ENCODE measurements at regions not wholly inside any gene's neighbourhood (a gene's known extent, or its start where the extent isn't known, plus 50 kb on each side); places are given as distances from the start of the nearest gene placed in this dataset.

GRCh38 chr10:83617692-83618545, 521.4 kb upstream of the GHITM start:
- H3K27ac ChIP-seq (ENCODE audit: low read depth, low read length), result no peak overlapping the region
- no peaks in the 10 kb centered on the region for H3K27me3 ChIP-seq (ENCODE audit: low read length)
- H2AFZ ChIP-seq (ENCODE audit: low read depth, low read length, severe bottlenecking), result no peak overlapping the region
- no peaks in the 10 kb centered on the region for H3K9me2 ChIP-seq (replicated peaks; ENCODE audit: insufficient read depth, low read length)
- no peak overlapping the region for H3K4me2 ChIP-seq (ENCODE audit: low read depth, low read length, poor library complexity, severe bottlenecking)
- H3K4me3 ChIP-seq (ENCODE audit: insufficient read depth, low read length, poor library complexity, severe bottlenecking), result no peak overlapping the region
- no peak for TF ChIP-seq EZH2phosphoT487 (conservative IDR thresholded peaks at IDR 0.05; ENCODE audit: low read length)
- no peak for TF ChIP-seq CTCF (IDR thresholded peaks at IDR 0.05; ENCODE audit: insufficient read depth, low read length, poor library complexity, severe bottlenecking)
- no peaks in the 10 kb centered on the region for H4K20me1 ChIP-seq (ENCODE audit: low read depth, low read length)
- no peak overlapping the region for H3K9ac ChIP-seq (ENCODE audit: low read length)
- H3K79me2 ChIP-seq (ENCODE audit: insufficient read depth, low read length), result no peaks in the 10 kb centered on the region
- no peaks in the 10 kb centered on the region for H3F3A ChIP-seq (ENCODE audit: insufficient read depth)
- H3K9me3 ChIP-seq (ENCODE audit: insufficient read depth, low read length), result no peaks in the 10 kb centered on the region
- no peaks in the 10 kb centered on the region for H3K36me3 ChIP-seq (ENCODE audit: low read length)

GRCh38 chr10:83625831-83626360, 513.4 kb upstream of the GHITM start:
- H3K9me2 ChIP-seq (replicated peaks; ENCODE audit: insufficient read depth, low read length), result no peaks in the 10 kb centered on the region
- TF ChIP-seq EZH2phosphoT487 (conservative IDR thresholded peaks at IDR 0.05; ENCODE audit: low read length), result no peak
- no peak for TF ChIP-seq CTCF (IDR thresholded peaks at IDR 0.05; ENCODE audit: insufficient read depth, low read length, poor library complexity, severe bottlenecking)
- H3K36me3 ChIP-seq (ENCODE audit: low read length), result no peaks in the 10 kb centered on the region
- H3K4me3 ChIP-seq (ENCODE audit: insufficient read depth, low read length, poor library complexity, severe bottlenecking), result no peak overlapping the region
- H3K9ac ChIP-seq (ENCODE audit: low read length), result no peak overlapping the region
- no peak overlapping the region for H3K4me2 ChIP-seq (ENCODE audit: low read depth, low read length, poor library complexity, severe bottlenecking)
- no peaks in the 10 kb centered on the region for H3K79me2 ChIP-seq (ENCODE audit: insufficient read depth, low read length)
- H3K27me3 ChIP-seq (ENCODE audit: low read length), result no peaks in the 10 kb centered on the region
- no peak overlapping the region for H3K27ac ChIP-seq (ENCODE audit: low read depth, low read length)
- H4K20me1 ChIP-seq (ENCODE audit: low read depth, low read length), result no peaks in the 10 kb centered on the region
- no peaks in the 10 kb centered on the region for H3F3A ChIP-seq (ENCODE audit: insufficient read depth)
- H3K9me3 ChIP-seq (ENCODE audit: insufficient read depth, low read length), result no peaks in the 10 kb centered on the region
- H2AFZ ChIP-seq (ENCODE audit: low read depth, low read length, severe bottlenecking), result no peak overlapping the region

- H3K4me3 ChIP-seq (ENCODE audit: insufficient read depth, low read length, poor library complexity, severe bottlenecking), result no peak overlapping the region
- H3K9ac ChIP-seq (ENCODE audit: low read length), result no peak overlapping the region
- H3K9me2 ChIP-seq (replicated peaks; ENCODE audit: insufficient read depth, low read length), result no peaks in the 10 kb centered on the region
- no peaks in the 10 kb centered on the region for H3K79me2 ChIP-seq (ENCODE audit: insufficient read depth, low read length)
- H3F3A ChIP-seq (ENCODE audit: insufficient read depth), result no peaks in the 10 kb centered on the region
- no peaks in the 10 kb centered on the region for H3K27me3 ChIP-seq (ENCODE audit: low read length)
- no peak overlapping the region for H2AFZ ChIP-seq (ENCODE audit: low read depth, low read length, severe bottlenecking)
- H3K36me3 ChIP-seq (ENCODE audit: low read length), result no peaks in the 10 kb centered on the region
- TF ChIP-seq CTCF (IDR thresholded peaks at IDR 0.05; ENCODE audit: insufficient read depth, low read length, poor library complexity, severe bottlenecking) (no peak), EZH2phosphoT487 (conservative IDR thresholded peaks at IDR 0.05; ENCODE audit: low read length) (no peak)
- no peak overlapping the region for H3K27ac ChIP-seq (ENCODE audit: low read depth, low read length)
- no peak overlapping the region for H3K4me2 ChIP-seq (ENCODE audit: low read depth, low read length, poor library complexity, severe bottlenecking)
- no peaks in the 10 kb centered on the region for H3K9me3 ChIP-seq (ENCODE audit: insufficient read depth, low read length)
- H4K20me1 ChIP-seq (ENCODE audit: low read depth, low read length), result no peaks in the 10 kb centered on the region
Measured at GRCh38 chr10:83632701-83633100, 506.6 kb upstream of the GHITM start.

Data from SU-DHL-6 (cell line).